H1 (cell line): ENCODE measurements at regions not wholly inside any gene's neighbourhood (a gene's known extent, or its start where the extent isn't known, plus 50 kb on each side); places are given as distances from the start of the nearest gene placed in this dataset.

Source experiments
- CHD2 ChIP-seq: IDR thresholded peaks from 2 replicates; pipeline ENCODE4 v1.6.1; 2012; ENCODE audit warnings: low read length, improper control_type of control experiment
- EGR1 ChIP-seq: IDR thresholded peaks from 2 replicates; pipeline ENCODE4 v1.6.1; 2011; ENCODE audit warnings: low read depth, low read length, borderline replicate concordance
- KDM1A ChIP-seq: fragments of 200-600, 300-600 bp; sonication (generic); IDR thresholded peaks from 2 replicates; pipeline ENCODE4 v1.7.1; 2016; ENCODE audit warnings: mild to moderate bottlenecking, low read length, borderline replicate concordance
- POLR2A ChIP-seq, 2 experiments: IDR thresholded peaks; 1 replicate in 1 of 2; 2 replicates in 1 of 2; pipeline ENCODE4 v1.6.1; 2011; ENCODE audit warnings: low read depth in 2 of 2, low read length in 2 of 2, mild to moderate bottlenecking in 2 of 2; ENCODE audit errors: control extremely low read depth in 1 of 2
- TF ChIP-seq, protein P1 (sequence below), 3 experiments: IDR thresholded peaks; 1 replicate in 2 of 3; 2 replicates in 1 of 3; pipeline versions ENCODE4 v1.5.1 to v1.6.1; 2011; ENCODE audit warnings: low read length in 3 of 3, mild to moderate bottlenecking in 3 of 3, inconsistent platforms in 2 of 3, low read depth in 1 of 3, moderate library complexity in 1 of 3; ENCODE audit not compliant: insufficient read depth in 1 of 3; ENCODE audit errors: control extremely low read depth in 1 of 3
- TF ChIP-seq, protein P2 (sequence below): IDR thresholded peaks from 2 replicates; pipeline ENCODE4 v1.6.1; 2012; ENCODE audit warnings: low read length, inconsistent platforms

DNA sequence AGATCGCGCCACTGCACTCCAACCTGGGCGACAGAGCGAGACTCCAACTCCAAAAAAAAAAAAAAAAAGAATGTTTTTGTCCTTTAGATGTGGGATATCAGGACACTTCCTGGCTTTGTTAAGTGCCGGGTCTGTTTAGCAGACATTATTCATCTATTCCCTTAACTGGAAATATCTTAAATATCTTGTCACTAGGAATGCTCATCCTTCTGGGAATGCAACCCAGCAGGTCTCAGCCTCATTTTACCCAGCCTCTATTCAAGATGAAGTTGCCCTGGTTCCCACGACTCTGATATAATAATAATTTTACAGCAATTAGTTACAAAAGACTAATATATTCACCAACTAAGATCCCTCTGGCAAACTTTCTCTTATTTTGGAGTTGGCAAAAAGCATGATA lies 260.9 kb upstream of the SLITRK3 start:
- TF ChIP-seq, protein P1, sequence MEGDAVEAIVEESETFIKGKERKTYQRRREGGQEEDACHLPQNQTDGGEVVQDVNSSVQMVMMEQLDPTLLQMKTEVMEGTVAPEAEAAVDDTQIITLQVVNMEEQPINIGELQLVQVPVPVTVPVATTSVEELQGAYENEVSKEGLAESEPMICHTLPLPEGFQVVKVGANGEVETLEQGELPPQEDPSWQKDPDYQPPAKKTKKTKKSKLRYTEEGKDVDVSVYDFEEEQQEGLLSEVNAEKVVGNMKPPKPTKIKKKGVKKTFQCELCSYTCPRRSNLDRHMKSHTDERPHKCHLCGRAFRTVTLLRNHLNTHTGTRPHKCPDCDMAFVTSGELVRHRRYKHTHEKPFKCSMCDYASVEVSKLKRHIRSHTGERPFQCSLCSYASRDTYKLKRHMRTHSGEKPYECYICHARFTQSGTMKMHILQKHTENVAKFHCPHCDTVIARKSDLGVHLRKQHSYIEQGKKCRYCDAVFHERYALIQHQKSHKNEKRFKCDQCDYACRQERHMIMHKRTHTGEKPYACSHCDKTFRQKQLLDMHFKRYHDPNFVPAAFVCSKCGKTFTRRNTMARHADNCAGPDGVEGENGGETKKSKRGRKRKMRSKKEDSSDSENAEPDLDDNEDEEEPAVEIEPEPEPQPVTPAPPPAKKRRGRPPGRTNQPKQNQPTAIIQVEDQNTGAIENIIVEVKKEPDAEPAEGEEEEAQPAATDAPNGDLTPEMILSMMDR (IDR thresholded peaks at IDR 0.05; ENCODE audit: control extremely low read depth in 1 of 3, insufficient read depth in 1 of 3, low read depth in 1 of 3, low read length in 3 of 3): no peak
- no peak for TF ChIP-seq EGR1
- TF ChIP-seq, protein P2, sequence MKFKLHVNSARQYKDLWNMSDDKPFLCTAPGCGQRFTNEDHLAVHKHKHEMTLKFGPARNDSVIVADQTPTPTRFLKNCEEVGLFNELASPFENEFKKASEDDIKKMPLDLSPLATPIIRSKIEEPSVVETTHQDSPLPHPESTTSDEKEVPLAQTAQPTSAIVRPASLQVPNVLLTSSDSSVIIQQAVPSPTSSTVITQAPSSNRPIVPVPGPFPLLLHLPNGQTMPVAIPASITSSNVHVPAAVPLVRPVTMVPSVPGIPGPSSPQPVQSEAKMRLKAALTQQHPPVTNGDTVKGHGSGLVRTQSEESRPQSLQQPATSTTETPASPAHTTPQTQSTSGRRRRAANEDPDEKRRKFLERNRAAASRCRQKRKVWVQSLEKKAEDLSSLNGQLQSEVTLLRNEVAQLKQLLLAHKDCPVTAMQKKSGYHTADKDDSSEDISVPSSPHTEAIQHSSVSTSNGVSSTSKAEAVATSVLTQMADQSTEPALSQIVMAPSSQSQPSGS: no peak
- no peak for TF ChIP-seq POLR2A (IDR thresholded peaks at IDR 0.05; ENCODE audit: control extremely low read depth in 1 of 2, low read depth in 2 of 2, low read length in 2 of 2)
- TF ChIP-seq KDM1A: no peak
- no peak for TF ChIP-seq CHD2
